Lower leg skin (tissue), 3 donors: ENCODE measurements at regions not wholly inside any gene's neighbourhood (a gene's known extent, or its start where the extent isn't known, plus 50 kb on each side); places are given as distances from the start of the nearest gene placed in this dataset.

Source experiments
- POLR2A ChIP-seq, 2 donors: fragments of 450-650 bp; IDR thresholded peaks; one replicate each; pipeline ENCODE4 v1.6.1; 2016 to 2017; ENCODE audit warnings: antibody characterized with exemption in 2 of 2, mild to moderate bottlenecking in 1 of 2, moderate library complexity in 1 of 2
- TF ChIP-seq, protein P1 (sequence below), 3 donors: fragments of 450-650 bp; IDR thresholded peaks; one replicate each; pipeline ENCODE4 v1.5.1; 2016; ENCODE audit warnings: antibody characterized with exemption in 3 of 3, mild to moderate bottlenecking in 3 of 3, moderate library complexity in 2 of 3

GRCh38 chr5:18314192-18314778, 680.0 kb downstream of the TAF11L14 start:
- TF ChIP-seq, protein P1, sequence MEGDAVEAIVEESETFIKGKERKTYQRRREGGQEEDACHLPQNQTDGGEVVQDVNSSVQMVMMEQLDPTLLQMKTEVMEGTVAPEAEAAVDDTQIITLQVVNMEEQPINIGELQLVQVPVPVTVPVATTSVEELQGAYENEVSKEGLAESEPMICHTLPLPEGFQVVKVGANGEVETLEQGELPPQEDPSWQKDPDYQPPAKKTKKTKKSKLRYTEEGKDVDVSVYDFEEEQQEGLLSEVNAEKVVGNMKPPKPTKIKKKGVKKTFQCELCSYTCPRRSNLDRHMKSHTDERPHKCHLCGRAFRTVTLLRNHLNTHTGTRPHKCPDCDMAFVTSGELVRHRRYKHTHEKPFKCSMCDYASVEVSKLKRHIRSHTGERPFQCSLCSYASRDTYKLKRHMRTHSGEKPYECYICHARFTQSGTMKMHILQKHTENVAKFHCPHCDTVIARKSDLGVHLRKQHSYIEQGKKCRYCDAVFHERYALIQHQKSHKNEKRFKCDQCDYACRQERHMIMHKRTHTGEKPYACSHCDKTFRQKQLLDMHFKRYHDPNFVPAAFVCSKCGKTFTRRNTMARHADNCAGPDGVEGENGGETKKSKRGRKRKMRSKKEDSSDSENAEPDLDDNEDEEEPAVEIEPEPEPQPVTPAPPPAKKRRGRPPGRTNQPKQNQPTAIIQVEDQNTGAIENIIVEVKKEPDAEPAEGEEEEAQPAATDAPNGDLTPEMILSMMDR (IDR thresholded peaks at IDR 0.05) = no peak
- TF ChIP-seq POLR2A (IDR thresholded peaks at IDR 0.05) = no peak
